ENCODE measurements at regions not wholly inside any gene's neighbourhood (a gene's known extent, or its start where the extent isn't known, plus 50 kb on each side); places are given as distances from the start of the nearest gene placed in this dataset.

- no peak for TF ChIP-seq TEAD4 (CRISPR knock-in tag; IDR thresholded peaks at IDR 0.05)
- no peak for TF ChIP-seq CTCF (IDR thresholded peaks at IDR 0.05)
- no peak for TF ChIP-seq CREB1 (CRISPR knock-in tag; IDR thresholded peaks at IDR 0.05)
Measured at GRCh38 chr13:107421951-107422350, 793.4 kb downstream of the LIG4 start.
